Right lung (tissue), 2 donors: ENCODE measurements at regions not wholly inside any gene's neighbourhood (a gene's known extent, or its start where the extent isn't known, plus 50 kb on each side); places are given as distances from the start of the nearest gene placed in this dataset.
A peak's percentile ranks its signal among the peaks of the same experiment; 100 is the strongest.
"Not testable (repeated sequence)": the region's sequence is repeated elsewhere in the genome, so short reads cannot be mapped to it uniquely, and the experiment has no call there.

Source experiments
- DNase-seq, 2 donors: peaks; one replicate each; pipeline ENCODE4 v3.0.0-alpha.2; 2013

- DNase-seq: no peak
Measured at GRCh38 chr3:107132674-107133073, 244.6 kb upstream of the CCDC54 start.

- no peak for DNase-seq
Measured at GRCh38 chr3:107133891-107134290, 243.3 kb upstream of the CCDC54 start.

- DNase-seq: no peak
Measured at GRCh38 chr3:107142171-107142570, 235.1 kb upstream of the CCDC54 start.

- DNase-seq: no peak
Measured at GRCh38 chr3:107142786-107143575, 234.3 kb upstream of the CCDC54 start.

- DNase-seq: no peak
Measured at GRCh38 chr3:107150675-107151074, 226.6 kb upstream of the CCDC54 start.

GRCh38 chr3:107153981-107154380 is 223.3 kb upstream of the CCDC54 start:
- DNase-seq: no peak

- DNase-seq: no peak
Measured at GRCh38 chr3:107172411-107172810, 204.8 kb upstream of the CCDC54 start.

GRCh38 chr3:107184375-107184774 is 192.9 kb upstream of the CCDC54 start:
- DNase-seq: no peak

GRCh38 chr3:107188262-107188661 is 189.0 kb upstream of the CCDC54 start:
- no peak for DNase-seq

- no peak for DNase-seq
Measured at GRCh38 chr3:107189158-107189791, 188.0 kb upstream of the CCDC54 start.

GRCh38 chr3:107193116-107193515 is 184.1 kb upstream of the CCDC54 start:
- DNase-seq: no peak

- DNase-seq: peak; percentile 75 to 79
Measured at GRCh38 chr3:107198581-107199181, 178.6 kb upstream of the CCDC54 start.

- no peak for DNase-seq
Measured at GRCh38 chr3:107201146-107201545, 176.1 kb upstream of the CCDC54 start.

- DNase-seq: not testable (repeated sequence)
Measured at GRCh38 chr3:107202885-107203284, 174.4 kb upstream of the CCDC54 start.

GRCh38 chr3:107204121-107204520 is 173.1 kb upstream of the CCDC54 start:
- DNase-seq: no peak

GRCh38 chr3:107205358-107205757 is 171.9 kb upstream of the CCDC54 start:
- no peak for DNase-seq

GRCh38 chr3:107206141-107206540 is 171.1 kb upstream of the CCDC54 start:
- no peak for DNase-seq

GRCh38 chr3:107206945-107207344 is 170.3 kb upstream of the CCDC54 start:
- no peak for DNase-seq

GRCh38 chr3:107208100-107208499 is 169.1 kb upstream of the CCDC54 start:
- DNase-seq: peak; percentile 72 to 81

GRCh38 chr3:107208796-107209195 is 168.4 kb upstream of the CCDC54 start:
- DNase-seq: no peak

- DNase-seq: peak in 1 of 2 donors; percentile 52
Measured at GRCh38 chr3:107209302-107209990, 167.8 kb upstream of the CCDC54 start.

GRCh38 chr3:107211608-107212007 is 165.6 kb upstream of the CCDC54 start:
- no peak for DNase-seq
